ENCODE measurements at regions not wholly inside any gene's neighbourhood (a gene's known extent, or its start where the extent isn't known, plus 50 kb on each side); places are given as distances from the start of the nearest gene placed in this dataset.

GRCh38 chr13:31670831-31671617 is 68.3 kb upstream of the RXFP2 start:
- CTCF ChIA-PET, result no interaction called here
- no peak for ATAC-seq
- no peaks in the 10 kb centered on the region for H3K79me2 ChIP-seq (ENCODE audit: insufficient read depth, low read length)
- RAD21 ChIA-PET (ENCODE audit: low non-redundant PET in 1 of 2, low total read pairs in 2 of 2, uncharacterized antibody in 2 of 2, unreplicated experiment in 2 of 2), result no interaction called here
- intact Hi-C loops (cut with micrococcal nuclease), result no loop called here
- no peak overlapping the region for H3K27ac ChIP-seq (ENCODE audit: low read depth, low read length)
- no TSS peak for BruUV-seq (replicated peaks)
- peaks cover 27% of the 10 kb centered on the region for H3K27me3 ChIP-seq (ENCODE audit: insufficient read depth, low read length)
- H3K4me3 ChIP-seq (replicated peaks in 1 of 2; ENCODE audit: low read depth in 1 of 2, low read length in 2 of 2), result no peak overlapping the region
- POLR2A ChIA-PET, result no interaction called here
- H4K20me1 ChIP-seq (ENCODE audit: insufficient read depth), result no peaks in the 10 kb centered on the region
- H2AFZ ChIP-seq (ENCODE audit: low read depth, low read length, poor library complexity, severe bottlenecking), result no peak overlapping the region
- H3K36me3 ChIP-seq (ENCODE audit: control insufficient read depth in 1 of 2, insufficient read depth in 2 of 2, low read length in 2 of 2), result no peaks in the 10 kb centered on the region
- no peak overlapping the region for H3K9ac ChIP-seq (ENCODE audit: low read length)
- no peaks in the 10 kb centered on the region for H3K9me2 ChIP-seq (ENCODE audit: insufficient read depth)
- no peak overlapping the region for H3K4me2 ChIP-seq (ENCODE audit: low read length)
- H3K9me3 ChIP-seq (ENCODE audit: control insufficient read depth in 1 of 2, insufficient read depth in 1 of 2, low read depth in 1 of 2, low read length in 2 of 2), result no peaks in the 10 kb centered on the region
- no peaks in the 10 kb centered on the region for H3K4me1 ChIP-seq (ENCODE audit: control insufficient read depth in 1 of 2, insufficient read depth in 2 of 2, low read length in 2 of 2)
- TF ChIP-seq SIN3A (IDR thresholded peaks at IDR 0.05; ENCODE audit: low read depth) (no peak), SRF (IDR thresholded peaks at IDR 0.05; ENCODE audit: low read depth) (no peak), EZH2 (IDR thresholded peaks at IDR 0.05) (no peak), RAD21 (IDR thresholded peaks at IDR 0.05; ENCODE audit: low read depth) (no peak), ATF3 (IDR thresholded peaks at IDR 0.05) (no peak), REST (IDR thresholded peaks at IDR 0.05; ENCODE audit: low read depth) (no peak), JUND (IDR thresholded peaks at IDR 0.05) (no peak), CEBPB (IDR thresholded peaks at IDR 0.05; ENCODE audit: low read depth) (no peak), FOSL1 (IDR thresholded peaks at IDR 0.05; ENCODE audit: low read depth) (no peak), CTCF (IDR thresholded peaks at IDR 0.05 in 2 of 3, conservative IDR thresholded peaks at IDR 0.05 in 1 of 3; ENCODE audit: borderline replicate concordance in 1 of 3, insufficient read depth in 1 of 3, low read depth in 2 of 3, low read length in 2 of 3) (no peak), ZBTB33 (IDR thresholded peaks at IDR 0.05; ENCODE audit: extremely low read depth, insufficient replicate concordance, low read length) (no peak)
- DNase-seq (ENCODE audit: low read depth, low spot score), result no peak
